Body of pancreas (tissue), 4 donors: ENCODE measurements at regions not wholly inside any gene's neighbourhood (a gene's known extent, or its start where the extent isn't known, plus 50 kb on each side); places are given as distances from the start of the nearest gene placed in this dataset.

Experiments
- CTCF ChIP-seq, 7 experiments: fragments of 450-650 bp in 4 of 7; fragments of 200-600 bp in 3 of 7; sonication (generic) in 3 of 7; IDR thresholded peaks; one replicate each; pipeline ENCODE4 v1.5.1; 2016 to 2019; ENCODE audit warnings: antibody characterized with exemption in 7 of 7
- POLR2A ChIP-seq, 3 donors: fragments of 450-650 bp; IDR thresholded peaks; one replicate each; pipeline ENCODE4 v1.6.1; 2016; ENCODE audit warnings: antibody characterized with exemption in 3 of 3, mild to moderate bottlenecking in 2 of 3

DNA sequence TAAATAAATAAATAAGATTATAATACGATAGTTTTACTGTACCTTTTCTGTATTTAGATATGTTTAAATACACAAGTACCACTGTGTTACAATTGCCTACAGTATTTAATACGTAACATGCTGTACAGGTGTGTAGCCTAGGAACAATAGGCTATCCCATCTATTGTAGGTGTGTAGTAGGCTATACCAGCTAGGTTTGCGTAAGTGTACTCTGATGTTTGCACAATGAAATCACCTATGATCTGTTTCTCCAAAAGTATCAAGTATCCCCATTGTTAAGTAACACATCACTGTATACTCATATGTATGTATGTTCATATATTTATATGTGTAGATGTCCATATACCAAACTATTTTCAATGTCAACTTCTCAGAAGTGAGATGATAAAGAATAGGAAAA is 118.2 kb upstream of the RND3 start:
- TF ChIP-seq CTCF (IDR thresholded peaks at IDR 0.05) (no peak), POLR2A (IDR thresholded peaks at IDR 0.05) (no peak)
